Jurkat, Clone E6-1 (cell line): ENCODE measurements at regions not wholly inside any gene's neighbourhood (a gene's known extent, or its start where the extent isn't known, plus 50 kb on each side); places are given as distances from the start of the nearest gene placed in this dataset.
"Not testable (repeated sequence)": the region's sequence is repeated elsewhere in the genome, so short reads cannot be mapped to it uniquely, and the experiment has no call there.

Experiments used
- DNase-seq: peaks from one replicate; pipeline ENCODE4 v3.0.0-alpha.2; 2011; ENCODE audit warnings: low read depth, low spot score
- H3K4me3 ChIP-seq: 2 replicates; pipeline ENCODE4 v1.5.1; 2011; ENCODE audit warnings: mild to moderate bottlenecking, low read length, control low read depth, moderate library complexity

GRCh38 chr1:104263110-104263509 is 513.4 kb downstream of the AMY1C start:
- DNase-seq = not testable (repeated sequence)

DNA sequence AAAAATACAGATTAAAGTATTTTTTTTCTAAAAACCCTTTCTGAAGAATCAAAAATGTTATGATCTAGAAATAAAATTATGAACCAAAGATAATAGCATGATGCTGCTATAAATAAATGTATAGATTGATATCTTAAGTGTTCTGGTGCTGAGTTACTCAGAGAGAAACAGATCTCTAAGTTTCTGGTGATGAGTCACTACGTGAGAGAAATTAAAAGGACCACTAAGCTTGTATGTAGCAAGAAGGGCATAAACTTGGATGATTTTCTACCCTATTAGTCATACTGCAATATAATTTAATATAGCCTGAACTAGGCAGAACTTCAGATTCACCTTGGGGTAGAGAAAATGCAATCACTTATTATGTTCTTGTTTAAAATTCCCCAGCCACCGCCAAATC is 514.8 kb downstream of the AMY1C start:
- no peak overlapping the region for H3K4me3 ChIP-seq
- no peak for DNase-seq

More at GRCh38 chr1:104263110-104263509, 513.4 kb downstream of the AMY1C start:
- H3K4me3 ChIP-seq = not testable (repeated sequence)

- no peak overlapping the region for H3K4me3 ChIP-seq
- DNase-seq = no peak
These were observed 515.5 kb downstream of the AMY1C start for GRCh38 chr1:104265163-104265562.

DNA sequence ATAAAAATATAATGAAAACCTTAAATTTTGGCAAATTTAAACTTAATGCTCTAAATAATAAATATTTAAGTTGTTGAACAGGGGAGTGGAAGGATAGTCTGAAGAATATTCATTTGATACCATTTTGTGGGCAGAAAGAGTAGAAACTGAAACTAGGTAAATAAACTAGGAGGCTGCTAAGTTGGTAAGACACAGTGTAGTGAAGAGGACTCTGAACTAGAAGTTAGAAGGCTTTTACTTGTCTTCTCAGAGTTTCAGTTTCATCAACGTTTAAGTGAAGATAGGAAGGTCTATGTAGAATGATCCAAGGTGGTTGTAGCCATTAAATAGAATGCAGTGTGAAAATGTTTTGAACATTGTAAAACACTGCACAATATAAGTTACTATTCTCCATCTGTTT is 516.9 kb downstream of the AMY1C start:
- no peak for DNase-seq
- no peak overlapping the region for H3K4me3 ChIP-seq

GRCh38 chr1:104288322-104288721 is 538.6 kb downstream of the AMY1C start:
- DNase-seq, H3K4me3 ChIP-seq: not testable (repeated sequence)

DNA sequence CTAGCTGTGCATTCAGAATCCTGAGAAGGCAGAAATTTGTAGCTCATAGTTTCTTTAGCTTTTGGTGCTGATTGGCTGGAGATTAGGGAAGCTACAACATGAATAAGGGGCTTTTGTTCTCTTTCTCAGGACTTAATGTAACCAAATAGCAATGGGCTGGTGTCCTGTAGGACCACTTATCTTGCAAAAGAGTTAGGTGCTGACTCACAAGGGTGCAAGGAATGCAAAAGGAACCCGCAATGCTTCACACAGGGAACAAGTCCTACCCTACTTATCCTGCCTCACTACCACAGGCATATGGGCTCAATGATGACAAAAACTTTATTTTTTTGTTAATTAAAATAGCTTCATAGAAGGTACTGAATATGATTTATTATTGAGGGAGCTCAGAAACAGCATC is 541.5 kb downstream of the AMY1C start:
- no peak overlapping the region for H3K4me3 ChIP-seq
- DNase-seq = no peak

- no peak for DNase-seq
- no peak overlapping the region for H3K4me3 ChIP-seq
These were observed 544.6 kb downstream of the AMY1C start for GRCh38 chr1:104294259-104294658.

- no peak for DNase-seq
- no peak overlapping the region for H3K4me3 ChIP-seq
These were observed 545.8 kb downstream of the AMY1C start for GRCh38 chr1:104295511-104295910.

- no peak for DNase-seq
- H3K4me3 ChIP-seq = no peak overlapping the region
These were observed 560.0 kb downstream of the AMY1C start for GRCh38 chr1:104309673-104310072.

DNA sequence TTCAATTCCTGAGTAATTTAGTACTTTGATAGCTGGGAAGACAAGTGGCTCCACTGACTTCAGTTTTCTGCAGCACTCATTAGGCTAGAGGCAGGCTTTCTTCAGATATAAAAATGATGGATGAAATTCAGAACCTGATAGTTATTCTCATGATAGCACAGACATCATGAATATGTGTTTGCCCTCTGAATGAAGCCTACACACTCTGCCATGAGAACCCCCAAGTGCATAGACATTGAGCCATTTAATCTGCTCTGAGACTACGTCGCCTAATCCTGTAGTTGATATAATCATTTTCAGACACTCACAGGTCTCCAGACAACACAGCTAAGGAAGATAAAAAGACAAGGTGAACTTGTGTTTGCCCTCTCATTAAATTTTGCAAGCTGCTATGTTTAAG is 566.1 kb downstream of the AMY1C start:
- no peak overlapping the region for H3K4me3 ChIP-seq
- no peak for DNase-seq

GRCh38 chr1:104322131-104322530 is 572.4 kb downstream of the AMY1C start:
- no peak overlapping the region for H3K4me3 ChIP-seq

GRCh38 chr1:104329278-104329677 is 579.6 kb downstream of the AMY1C start:
- DNase-seq = no peak
- no peak overlapping the region for H3K4me3 ChIP-seq

More at GRCh38 chr1:104322131-104322530, 572.4 kb downstream of the AMY1C start:
- DNase-seq = no peak

- DNase-seq = no peak
- no peak overlapping the region for H3K4me3 ChIP-seq
These were observed 582.1 kb downstream of the AMY1C start for GRCh38 chr1:104331763-104332162.

DNA sequence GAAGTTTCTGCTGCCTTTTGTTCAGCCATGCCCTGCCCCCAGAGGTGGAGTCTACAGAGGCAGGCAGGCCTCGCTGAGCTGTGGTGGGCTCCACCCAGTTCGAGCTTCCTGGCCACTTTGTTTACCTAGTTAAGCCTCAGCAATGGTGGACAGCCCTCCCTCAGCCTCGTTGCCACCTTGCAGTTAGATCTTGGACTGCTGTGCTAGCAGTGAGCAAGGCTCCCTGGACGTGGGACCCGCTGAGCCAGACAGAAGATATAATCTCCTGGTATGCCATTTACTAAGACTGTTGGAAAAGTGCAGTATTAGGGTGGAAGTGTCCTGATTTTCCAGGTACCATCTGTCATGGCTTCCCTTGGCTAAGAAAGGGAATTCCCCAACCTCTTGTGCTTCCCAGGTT is 588.2 kb downstream of the AMY1C start:
- not testable (repeated sequence) for H3K4me3 ChIP-seq, DNase-seq

DNA sequence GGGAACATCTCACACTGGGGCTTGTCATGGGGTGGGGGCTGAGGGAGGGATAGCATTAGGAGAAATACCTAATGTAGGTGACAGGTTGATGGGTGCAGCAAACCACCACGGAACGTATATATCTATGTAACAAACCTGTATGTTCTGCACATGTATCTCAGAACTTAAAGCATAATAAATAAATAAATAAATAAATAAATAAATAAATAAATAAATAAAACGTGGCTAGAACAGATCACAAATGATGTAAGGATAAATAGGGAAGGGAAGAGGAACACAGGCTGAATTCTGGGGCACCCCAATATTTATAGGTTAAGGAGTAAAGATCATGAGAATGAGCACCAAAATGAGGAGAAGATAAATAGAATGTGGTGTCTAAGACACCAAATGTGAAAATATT is 592.2 kb downstream of the AMY1C start:
- H3K4me3 ChIP-seq = no peak overlapping the region
- no peak for DNase-seq

DNA sequence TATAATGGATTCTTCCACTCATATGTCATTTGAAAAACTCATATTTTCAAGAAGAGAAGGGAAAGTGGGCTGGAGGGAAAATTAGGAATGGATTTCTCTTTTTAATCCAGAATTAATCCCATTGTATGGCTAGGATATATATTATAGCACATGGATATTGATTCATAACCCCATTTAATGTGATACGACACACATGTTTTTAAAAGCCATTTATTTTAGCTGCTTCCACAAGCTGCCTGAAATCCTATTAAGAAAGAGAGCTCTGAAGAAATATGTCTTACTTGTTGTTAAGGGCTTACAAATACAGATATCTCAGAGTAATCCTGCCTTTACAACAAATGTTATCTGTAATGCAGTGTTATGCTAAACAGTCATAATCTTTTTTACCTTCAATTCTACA is 598.6 kb downstream of the AMY1C start:
- no peak for DNase-seq
- H3K4me3 ChIP-seq = no peak overlapping the region

DNA sequence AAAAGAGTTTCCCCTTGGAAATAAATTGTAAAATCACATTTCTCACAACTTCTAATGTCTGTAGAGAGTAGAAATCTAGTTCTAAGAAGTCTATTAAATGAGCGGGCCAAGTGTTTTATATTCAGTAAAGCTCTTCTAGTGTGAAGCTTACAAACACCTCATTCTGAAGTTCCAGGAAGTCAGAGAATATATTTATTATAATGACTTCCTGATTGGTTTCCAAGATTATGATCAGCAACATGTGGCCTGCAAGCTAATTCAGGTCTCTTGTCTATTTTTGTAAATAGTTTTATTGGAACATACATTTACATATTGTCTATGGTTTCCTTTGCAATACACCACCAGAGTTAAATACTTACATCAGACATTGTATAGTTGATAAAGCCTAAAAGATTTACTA is 603.9 kb downstream of the AMY1C start:
- no peak for DNase-seq
- no peak overlapping the region for H3K4me3 ChIP-seq

GRCh38 chr1:104358086-104358485 is 608.4 kb downstream of the AMY1C start:
- DNase-seq = no peak
- H3K4me3 ChIP-seq = no peak overlapping the region

- H3K4me3 ChIP-seq = no peak overlapping the region
- DNase-seq = no peak
These were observed 608.9 kb downstream of the AMY1C start for GRCh38 chr1:104358621-104359020.

DNA sequence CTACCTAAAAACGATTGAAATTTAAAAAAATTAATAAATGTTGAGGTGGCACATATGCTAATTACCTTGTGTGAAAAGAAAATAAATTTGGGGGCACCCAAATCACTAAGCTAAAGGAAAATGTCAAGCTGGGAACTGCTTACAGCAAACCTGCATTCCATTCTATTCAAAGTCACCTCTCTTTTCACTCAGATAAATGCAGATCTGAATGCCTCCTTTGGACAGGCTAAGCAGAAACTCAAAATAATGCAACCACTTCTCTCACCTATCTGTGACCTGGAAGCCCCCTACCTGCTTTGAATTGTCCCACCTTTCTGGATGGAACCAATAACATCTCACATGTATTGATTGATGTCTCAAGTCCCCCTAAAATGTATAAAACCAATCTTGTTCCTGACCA is 628.7 kb downstream of the AMY1C start:
- no peak for DNase-seq

DNA sequence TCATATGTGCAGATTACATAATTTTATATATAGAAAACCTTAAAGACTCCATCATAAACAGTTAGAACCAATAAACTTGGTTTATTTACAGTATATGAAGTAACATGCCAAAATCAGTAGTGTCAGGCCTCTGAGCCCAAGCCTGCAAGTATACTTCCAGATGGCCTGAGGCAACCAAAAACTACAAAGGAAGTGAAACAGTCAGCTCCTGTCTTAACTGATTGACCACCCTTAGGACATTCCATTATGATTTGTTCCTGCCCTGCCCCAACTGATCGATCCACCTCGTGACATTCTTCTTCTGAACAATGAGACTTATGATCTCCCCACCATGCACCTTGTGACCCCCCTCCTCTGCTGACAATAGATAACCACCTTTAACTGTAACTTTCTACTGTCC is 630.3 kb downstream of the AMY1C start:
- H3K4me3 ChIP-seq = no peak overlapping the region
- no peak for DNase-seq

More for the DNA sequence above, 628.7 kb downstream of the AMY1C start:
- no peak overlapping the region for H3K4me3 ChIP-seq
